MM.1S (cell line): ENCODE measurements at regions not wholly inside any gene's neighbourhood (a gene's known extent, or its start where the extent isn't known, plus 50 kb on each side); places are given as distances from the start of the nearest gene placed in this dataset.

Source experiments
- DNase-seq: peaks from one replicate; pipeline ENCODE4 v3.0.0-alpha.2; 2015
- H2AFZ ChIP-seq: fragments of 300-600 bp; sonication (generic); 2 replicates; pipeline ENCODE4 v1.6.0; 2016; ENCODE audit warnings: antibody characterized with exemption, low read length
- H3F3A ChIP-seq: fragments of 300-600 bp; sonication (generic); 2 replicates; pipeline ENCODE4 v1.6.1; 2016; ENCODE audit warnings: mild to moderate bottlenecking, antibody characterized with exemption, low read length, moderate library complexity, mixed read lengths; ENCODE audit not compliant: insufficient read depth
- H3K27ac ChIP-seq: fragments of 300-600 bp; sonication (generic); 2 replicates; pipeline ENCODE4 v1.5.1; 2016; ENCODE audit warnings: mild to moderate bottlenecking, low read length
- H3K27me3 ChIP-seq: fragments of 300-600 bp; sonication (generic); replicated peaks from 2 replicates; pipeline ENCODE4 v1.6.0; 2016; ENCODE audit warnings: low read length; ENCODE audit not compliant: insufficient read depth
- H3K36me3 ChIP-seq: fragments of 300-600 bp; sonication (generic); replicated peaks from 2 replicates; pipeline ENCODE4 v1.6.1; 2016; ENCODE audit warnings: mild to moderate bottlenecking, low read length, mixed read lengths; ENCODE audit not compliant: insufficient read depth
- H3K4me1 ChIP-seq: fragments of 300-600 bp; sonication (generic); 2 replicates; pipeline ENCODE4 v1.6.1; 2016; ENCODE audit warnings: low read length, mixed read lengths
- H3K4me2 ChIP-seq: fragments of 300-600 bp; sonication (generic); 2 replicates; pipeline ENCODE4 v1.6.0; 2016; ENCODE audit warnings: low read depth, low read length
- H3K4me3 ChIP-seq: fragments of 300-600 bp; sonication (generic); 2 replicates; pipeline ENCODE4 v1.5.1; 2016; ENCODE audit warnings: low read length, mixed read lengths
- H3K79me2 ChIP-seq: fragments of 300-600 bp; sonication (generic); 2 replicates; pipeline ENCODE4 v1.6.1; 2016; ENCODE audit warnings: mixed run types, low read length, mixed read lengths
- H3K9ac ChIP-seq: fragments of 300-600 bp; sonication (generic); 2 replicates; pipeline ENCODE4 v1.6.1; 2016; ENCODE audit warnings: low read length, mixed read lengths
- H3K9me2 ChIP-seq: fragments of 300-600 bp; sonication (generic); replicated peaks from 2 replicates; pipeline ENCODE4 v1.6.1; 2016; ENCODE audit warnings: mild to moderate bottlenecking, low read length, mixed read lengths; ENCODE audit not compliant: insufficient read depth
- H3K9me3 ChIP-seq: fragments of 300-600 bp; sonication (generic); replicated peaks from 2 replicates; pipeline ENCODE4 v1.6.1; 2016; ENCODE audit warnings: mild to moderate bottlenecking, low read length, mixed read lengths; ENCODE audit not compliant: insufficient read depth
- H4K20me1 ChIP-seq: fragments of 300-600 bp; sonication (generic); 2 replicates; pipeline ENCODE4 v1.6.1; 2016; ENCODE audit warnings: mild to moderate bottlenecking, low read length, moderate library complexity, mixed read lengths; ENCODE audit not compliant: insufficient read depth
- CTCF ChIP-seq: fragments of 300-600 bp; sonication (generic); IDR thresholded peaks from 2 replicates; pipeline ENCODE4 v1.5.1; 2016; ENCODE audit warnings: antibody characterized with exemption, low read length, mixed read lengths
- EZH2 ChIP-seq: fragments of 300-600 bp; sonication (generic); optimal IDR thresholded peaks from 2 replicates; pipeline ENCODE3; 2017; ENCODE audit warnings: low read depth, mild to moderate bottlenecking, antibody characterized with exemption, low read length, mixed read lengths
- EZH2phosphoT487 ChIP-seq: fragments of 300-600 bp; sonication (generic); IDR thresholded peaks from 2 replicates; pipeline ENCODE4 v1.6.1; 2018; ENCODE audit warnings: antibody characterized with exemption, low read length

- Histone ChIP-seq H2AFZ (no peak overlapping the region), H3K4me3 (no peak overlapping the region), H3K4me1 (no peaks in the 10 kb centered on the region), H3K79me2 (no peaks in the 10 kb centered on the region), H3K36me3 (no peaks in the 10 kb centered on the region), H3F3A (no peaks in the 10 kb centered on the region), H3K9ac (no peak overlapping the region), H3K9me3 (no peaks in the 10 kb centered on the region), H3K27me3 (no peaks in the 10 kb centered on the region), H3K9me2 (no peaks in the 10 kb centered on the region), H3K4me2 (no peak overlapping the region), H4K20me1 (no peaks in the 10 kb centered on the region), H3K27ac (no peak overlapping the region)
- TF ChIP-seq EZH2phosphoT487 (no peak), EZH2 (no peak), CTCF (no peak)
- DNase-seq = no peak
These were observed 373.7 kb upstream of the SALL1 start for GRCh38 chr16:51524555-51525373.

- no peaks in the 10 kb centered on the region for H3F3A ChIP-seq
- no peak for DNase-seq
- H3K9ac ChIP-seq = no peak overlapping the region
- H3K79me2 ChIP-seq = no peaks in the 10 kb centered on the region
- H3K4me2 ChIP-seq = no peak overlapping the region
- H3K9me2 ChIP-seq = no peaks in the 10 kb centered on the region
- no peaks in the 10 kb centered on the region for H3K4me1 ChIP-seq
- no peaks in the 10 kb centered on the region for H4K20me1 ChIP-seq
- H2AFZ ChIP-seq = no peak overlapping the region
- no peak overlapping the region for H3K4me3 ChIP-seq
- no peaks in the 10 kb centered on the region for H3K36me3 ChIP-seq
- H3K27ac ChIP-seq = no peak overlapping the region
- no peaks in the 10 kb centered on the region for H3K27me3 ChIP-seq
- H3K9me3 ChIP-seq = no peaks in the 10 kb centered on the region
- TF ChIP-seq CTCF (no peak), EZH2 (no peak), EZH2phosphoT487 (no peak)
These were observed 373.0 kb upstream of the SALL1 start for GRCh38 chr16:51524070-51524469.

- Histone ChIP-seq H3K4me1 (no peaks in the 10 kb centered on the region), H3F3A (no peaks in the 10 kb centered on the region), H3K4me2 (no peak overlapping the region), H3K27ac (no peak overlapping the region), H3K36me3 (no peaks in the 10 kb centered on the region), H3K9me3 (no peaks in the 10 kb centered on the region), H3K27me3 (no peaks in the 10 kb centered on the region), H3K4me3 (no peak overlapping the region), H3K79me2 (no peaks in the 10 kb centered on the region), H4K20me1 (no peaks in the 10 kb centered on the region), H2AFZ (no peak overlapping the region), H3K9ac (no peak overlapping the region), H3K9me2 (no peaks in the 10 kb centered on the region)
- TF ChIP-seq EZH2phosphoT487 (no peak), CTCF (no peak), EZH2 (no peak)
- no peak for DNase-seq
These were observed 372.3 kb upstream of the SALL1 start for GRCh38 chr16:51523400-51523799.
